Endothelial cell of umbilical vein (primary cell): ENCODE measurements at regions not wholly inside any gene's neighbourhood (a gene's known extent, or its start where the extent isn't known, plus 50 kb on each side); places are given as distances from the start of the nearest gene placed in this dataset.

Experiments
- BruUV-seq: library from RNA; stranded (reverse); fragments of 400-500 nt; replicated peaks from 2 replicates; lab custom pipeline; 2021; lab: Mats Ljungman, UMichigan
- CTCF ChIA-PET: fragments of 300-600, 350-600 bp; sonication (Branson Sonifier 250); formaldehyde crosslinking; loops from one replicate; lab custom pipeline; 2021; ENCODE audit warnings: antibody characterized with exemption, inconsistent platforms; lab: Charles Lee
- POLR2A ChIA-PET: fragments of 300-600, 350-600 bp; sonication (Branson Sonifier 250); formaldehyde crosslinking; loops from one replicate; lab custom pipeline; 2021; ENCODE audit warnings: antibody characterized with exemption, inconsistent platforms; lab: Charles Lee
- DNase-seq: peaks from one replicate; pipeline ENCODE4 v3.0.0-alpha.2; 2011; ENCODE audit warnings: low read depth, low spot score
- FAIRE-seq: peaks from 2 replicates; lab custom pipeline; 2011; peaks lifted over from hg19 to GRCh38; lab: Jason Lieb, UNC
- H2AFZ ChIP-seq: 2 replicates; pipeline ENCODE4 v1.6.0; 2012; ENCODE audit warnings: low read depth, low read length, control low read depth, inconsistent platforms
- H3K27ac ChIP-seq: 2 replicates; pipeline ENCODE4 v1.5.1; 2011; ENCODE audit warnings: low read depth, mild to moderate bottlenecking, control low read depth, low read length, moderate library complexity; ENCODE audit not compliant: insufficient read depth
- H3K27me3 ChIP-seq, 2 experiments: 2 replicates each; pipeline versions ENCODE4 v1.6.0 to v1.6.1; 2011; ENCODE audit warnings: low read length in 2 of 2, mixed read lengths in 1 of 2; ENCODE audit not compliant: control insufficient read depth in 2 of 2, insufficient read depth in 2 of 2
- H3K36me3 ChIP-seq, 2 experiments: 2 replicates in 1 of 2; 3 replicates in 1 of 2; pipeline ENCODE4 v1.5.1; 2011; ENCODE audit warnings: low read length in 2 of 2, mild to moderate bottlenecking in 1 of 2, moderate library complexity in 1 of 2; ENCODE audit not compliant: control insufficient read depth in 2 of 2, insufficient read depth in 2 of 2; ENCODE audit errors: extremely low read depth in 1 of 2
- H3K4me1 ChIP-seq: 3 replicates; pipeline ENCODE4 v1.5.1; 2011; ENCODE audit warnings: mild to moderate bottlenecking, low read length; ENCODE audit not compliant: control insufficient read depth, insufficient read depth; ENCODE audit errors: extremely low read depth
- H3K4me2 ChIP-seq: 2 replicates; pipeline ENCODE4 v1.6.1; 2011; ENCODE audit warnings: low read length, control low read depth, mixed read lengths; ENCODE audit not compliant: insufficient read depth
- H3K4me3 ChIP-seq, 3 experiments: fragments of 200-600 bp in 1 of 3; sonication (generic), shearing (Covaris generic) in 1 of 3; replicated peaks in 1 of 3; 2 replicates each; pipeline ENCODE4 v1.5.1; 2011 to 2016; ENCODE audit warnings: control low read depth in 3 of 3, low read length in 3 of 3, mild to moderate bottlenecking in 2 of 3, inconsistent platforms in 1 of 3, low read depth in 1 of 3, moderate library complexity in 1 of 3; ENCODE audit not compliant: insufficient read depth in 1 of 3
- H3K79me2 ChIP-seq: 2 replicates; pipeline ENCODE4 v1.6.0; 2012; ENCODE audit warnings: low read length, inconsistent platforms; ENCODE audit not compliant: control insufficient read depth, insufficient read depth
- H3K9ac ChIP-seq: replicated peaks from 2 replicates; pipeline ENCODE3; 2011; ENCODE audit warnings: low read length, control low read depth; ENCODE audit not compliant: insufficient read depth; ENCODE audit errors: extremely low read depth
- H3K9me1 ChIP-seq: replicated peaks from 3 replicates; pipeline ENCODE4 v1.6.0; 2011; ENCODE audit warnings: mild to moderate bottlenecking, low read length; ENCODE audit not compliant: control insufficient read depth, insufficient read depth; ENCODE audit errors: extremely low read depth
- H3K9me3 ChIP-seq: replicated peaks from 2 replicates; pipeline ENCODE4 v1.5.1; 2012; ENCODE audit warnings: low read length, inconsistent platforms; ENCODE audit not compliant: control insufficient read depth, insufficient read depth
- H4K20me1 ChIP-seq: replicated peaks from 2 replicates; pipeline ENCODE3; 2011; ENCODE audit warnings: mild to moderate bottlenecking, low read length; ENCODE audit not compliant: control insufficient read depth, insufficient read depth; ENCODE audit errors: extremely low read depth
- CTCF ChIP-seq, 2 donors: IDR thresholded peaks; 1 replicate in 1 of 2; 2 replicates in 1 of 2; pipeline ENCODE4 v1.5.1; 2011; ENCODE audit warnings: low read length in 2 of 2, mild to moderate bottlenecking in 2 of 2, moderate library complexity in 2 of 2, control low read depth in 1 of 2, inconsistent platforms in 1 of 2, low read depth in 1 of 2; ENCODE audit not compliant: insufficient read depth in 1 of 2; ENCODE audit errors: extremely low read depth in 1 of 2
- FOS ChIP-seq: IDR thresholded peaks from 2 replicates; pipeline ENCODE4 v1.6.1; 2011; ENCODE audit warnings: mild to moderate bottlenecking, low read length, moderate library complexity, borderline replicate concordance; ENCODE audit not compliant: insufficient read depth
- GATA2 ChIP-seq: IDR thresholded peaks from 2 replicates; pipeline ENCODE4 v1.7.0; 2011; ENCODE audit warnings: low read depth, mild to moderate bottlenecking, moderate library complexity, mixed read lengths, low read length; ENCODE audit not compliant: insufficient read length, insufficient read depth
- JUN ChIP-seq: IDR thresholded peaks from 2 replicates; pipeline ENCODE4 v1.6.1; 2011; ENCODE audit warnings: borderline replicate concordance, low read depth; ENCODE audit not compliant: insufficient read length, insufficient read depth
- MYC ChIP-seq: IDR thresholded peaks from one replicate; pipeline ENCODE4 v1.6.1; 2011; ENCODE audit warnings: mild to moderate bottlenecking, low read depth, low read length
- POLR2A ChIP-seq: IDR thresholded peaks from 2 replicates; pipeline ENCODE4 v1.6.1; 2012; ENCODE audit warnings: low read depth, mild to moderate bottlenecking, control low read depth, low read length
- POLR2AphosphoS5 ChIP-seq: IDR thresholded peaks from 2 replicates; pipeline ENCODE4 v1.6.1; 2012; ENCODE audit warnings: low read depth, mild to moderate bottlenecking, control low read depth, low read length, moderate library complexity; ENCODE audit not compliant: insufficient read depth
- dilution Hi-C: fragments of 300-500 bp; cut with MboI; formaldehyde crosslinking; loops from one replicate; pipeline ENCODE4 v1.15.0; 2019; ENCODE audit warnings: low sequenced_read_pairs; ENCODE audit not compliant: extremely low pct_ligation_motif_present
- intact Hi-C: fragments of 100-400 bp; cut with micrococcal nuclease; formaldehyde crosslinking; loops from one replicate; pipeline ENCODE4 v1.10.0; 2022
- TF ChIP-seq, protein P1 (sequence below): IDR thresholded peaks from 2 replicates; pipeline ENCODE4 v1.6.1; 2011; ENCODE audit not compliant: insufficient read depth, insufficient read length

DNA sequence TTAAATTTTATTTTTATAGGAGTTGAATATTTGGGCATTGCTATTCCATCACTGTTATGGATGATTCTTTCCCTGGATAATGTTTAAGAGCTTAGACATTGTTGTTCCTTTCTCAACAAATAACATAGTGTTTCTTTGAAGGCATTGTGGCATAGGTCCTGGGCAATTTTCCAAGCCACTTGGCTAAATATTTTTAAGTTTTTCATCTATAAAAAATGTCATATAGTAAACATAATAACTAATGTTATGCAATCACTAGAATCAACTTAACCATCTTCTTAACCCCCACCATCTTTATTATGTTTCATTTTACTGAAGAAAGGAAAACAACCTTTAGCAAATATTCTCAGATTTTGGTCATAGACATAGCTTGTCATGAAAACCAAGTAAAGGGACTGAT, 600.6 kb upstream of the LMO3 start:
- H3K36me3 ChIP-seq, result no peaks in the 10 kb centered on the region
- no peak overlapping the region for H3K4me2 ChIP-seq
- H3K9ac ChIP-seq, result no peak overlapping the region
- FAIRE-seq, result no peak
- intact Hi-C loops, result no loop called here
- H3K27ac ChIP-seq, result no peak overlapping the region
- H3K9me3 ChIP-seq, result peaks cover 6% of the 10 kb centered on the region
- dilution Hi-C loops, result no loop called here
- no peak overlapping the region for H2AFZ ChIP-seq
- no peaks in the 10 kb centered on the region for H3K27me3 ChIP-seq
- ChIA-PET CTCF (no interaction called here), POLR2A (no interaction called here)
- no TSS peak for BruUV-seq
- H4K20me1 ChIP-seq, result no peaks in the 10 kb centered on the region
- no peaks in the 10 kb centered on the region for H3K79me2 ChIP-seq
- TF ChIP-seq POLR2A, result no peak
- TF ChIP-seq FOS, result no peak
- no peak for TF ChIP-seq CTCF (IDR thresholded peaks at IDR 0.05; ENCODE audit: extremely low read depth in 1 of 2, insufficient read depth in 1 of 2, low read depth in 1 of 2, low read length in 2 of 2)
- no peak for TF ChIP-seq JUN
- TF ChIP-seq POLR2AphosphoS5, result no peak
- TF ChIP-seq, protein P1, sequence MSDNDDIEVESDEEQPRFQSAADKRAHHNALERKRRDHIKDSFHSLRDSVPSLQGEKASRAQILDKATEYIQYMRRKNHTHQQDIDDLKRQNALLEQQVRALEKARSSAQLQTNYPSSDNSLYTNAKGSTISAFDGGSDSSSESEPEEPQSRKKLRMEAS, result no peak
- TF ChIP-seq MYC, result no peak
- no peak for TF ChIP-seq GATA2
- no peak overlapping the region for H3K4me3 ChIP-seq
- H3K9me1 ChIP-seq, result no peaks in the 10 kb centered on the region
- no peak for DNase-seq
- no peaks in the 10 kb centered on the region for H3K4me1 ChIP-seq
